GM12878 (cell line): ENCODE measurements at regions not wholly inside any gene's neighbourhood (a gene's known extent, or its start where the extent isn't known, plus 50 kb on each side); places are given as distances from the start of the nearest gene placed in this dataset.
"Not testable (repeated sequence)": the region's sequence is repeated elsewhere in the genome, so short reads cannot be mapped to it uniquely, and the experiment has no call there.

Experiments used
- ATF7 ChIP-seq: fragments of 450-650 bp; IDR thresholded peaks from 2 replicates; pipeline ENCODE4 v1.6.1; 2016; ENCODE audit warnings: low read depth, mild to moderate bottlenecking
- CTCF ChIP-seq, 3 experiments: IDR thresholded peaks in 2 of 3; conservative IDR thresholded peaks in 1 of 3; 2 replicates each; pipeline ENCODE4 v1.5.1; 2011; ENCODE audit warnings: low read depth in 3 of 3, low read length in 3 of 3, mild to moderate bottlenecking in 3 of 3, control low read depth in 2 of 3, moderate library complexity in 2 of 3, inconsistent platforms in 1 of 3, mixed read lengths in 1 of 3; ENCODE audit not compliant: control insufficient read depth in 2 of 3, insufficient read depth in 1 of 3; ENCODE audit errors: extremely low read depth in 1 of 3
- EZH2 ChIP-seq: IDR thresholded peaks from 2 replicates; pipeline ENCODE4 v1.6.1; 2012; ENCODE audit warnings: low read depth, mild to moderate bottlenecking, control low read depth, inconsistent platforms, low read length, borderline replicate concordance; ENCODE audit not compliant: control insufficient read depth
- MYC ChIP-seq: IDR thresholded peaks from 2 replicates; pipeline ENCODE4 v1.6.1; 2011; ENCODE audit warnings: mild to moderate bottlenecking, low read length, moderate library complexity, inconsistent platforms; ENCODE audit not compliant: insufficient read depth, insufficient replicate concordance, insufficient read length, severe bottlenecking
- NRF1 ChIP-seq: conservative IDR thresholded peaks from 2 replicates; pipeline ENCODE4 v1.6.1; 2011; ENCODE audit warnings: mild to moderate bottlenecking, low read depth, low read length, improper control_type of control experiment
- STAT3 ChIP-seq: IDR thresholded peaks from 2 replicates; pipeline ENCODE4 v1.6.1; 2011; ENCODE audit warnings: low read depth, low read length, improper control_type of control experiment
- SUZ12 ChIP-seq: fragments of 200-600 bp; sonication (generic); IDR thresholded peaks from one replicate; pipeline ENCODE4 v1.6.1; 2018; ENCODE audit warnings: antibody characterized with exemption, mild to moderate bottlenecking; ENCODE audit not compliant: unreplicated experiment
- USF1 ChIP-seq: IDR thresholded peaks from 2 replicates; pipeline ENCODE4 v1.6.1; 2011; ENCODE audit warnings: borderline replicate concordance, low read depth, mild to moderate bottlenecking, moderate library complexity, mixed read lengths, low read length; ENCODE audit not compliant: insufficient read depth; ENCODE audit errors: extremely low read length

GRCh38 chr3:40762771-40763170, 238.0 kb downstream of the ZNF621 start:
- not testable (repeated sequence) for TF ChIP-seq USF1; CTCF (IDR thresholded peaks at IDR 0.05 in 2 of 3, conservative IDR thresholded peaks at IDR 0.05 in 1 of 3; ENCODE audit: control insufficient read depth in 2 of 3, extremely low read depth in 1 of 3, insufficient read depth in 1 of 3, low read depth in 3 of 3, low read length in 3 of 3); EZH2; MYC; SUZ12; ATF7; NRF1; STAT3
